CD4-positive, alpha-beta T cell (primary cell): ENCODE measurements at regions not wholly inside any gene's neighbourhood (a gene's known extent, or its start where the extent isn't known, plus 50 kb on each side); places are given as distances from the start of the nearest gene placed in this dataset.

ENCODE experiments used
- ATAC-seq: fragments of 200-7000 bp; cut with Tn5 transposase; one replicate; pipeline ENCODE4 v1.10.0; 2022; ENCODE audit warnings: mild to moderate bottlenecking; ENCODE audit not compliant: poor library complexity
- CTCF ChIA-PET: fragments of 350-600 bp; sonication (Branson Sonifier 250); formaldehyde crosslinking; loops from one replicate; lab custom pipeline; 2021; ENCODE audit warnings: antibody characterized with exemption, inconsistent platforms; lab: Charles Lee
- POLR2A ChIA-PET: fragments of 350-600 bp; sonication (Branson Sonifier 250); formaldehyde crosslinking; loops from one replicate; lab custom pipeline; 2021; ENCODE audit warnings: antibody characterized with exemption, inconsistent platforms; lab: Charles Lee
- DNase-seq, 14 experiments: peaks; one replicate each; pipeline ENCODE4 v3.0.0-alpha.2; 2013 to 2020; ENCODE audit warnings: mixed read lengths in 2 of 14
- H3K27ac ChIP-seq, 2 donors: one replicate each; pipeline versions ENCODE4 v1.5.1 to v1.7.0; 2013; ENCODE audit warnings: low read length in 2 of 2, low read depth in 1 of 2, mild to moderate bottlenecking in 1 of 2
- H3K27me3 ChIP-seq, 2 experiments: 1 replicate in 1 of 2; 2 replicates in 1 of 2; pipeline versions ENCODE4 v1.6.1 to v1.7.0; 2013; ENCODE audit warnings: low read length in 2 of 2, control low read depth in 1 of 2, mild to moderate bottlenecking in 1 of 2, moderate library complexity in 1 of 2; ENCODE audit not compliant: insufficient read depth in 2 of 2, control insufficient read depth in 1 of 2
- H3K36me3 ChIP-seq: one replicate; pipeline ENCODE4 v1.6.1; 2013; ENCODE audit warnings: low read length, control low read depth; ENCODE audit not compliant: insufficient read depth
- H3K4me1 ChIP-seq: one replicate; pipeline ENCODE4 v1.6.1; 2013; ENCODE audit warnings: low read length, control low read depth; ENCODE audit not compliant: insufficient read depth
- H3K4me3 ChIP-seq: one replicate; pipeline ENCODE4 v1.5.1; 2013; ENCODE audit warnings: mild to moderate bottlenecking, low read length, moderate library complexity
- H3K9me3 ChIP-seq, 2 experiments: 1 replicate in 1 of 2; 2 replicates in 1 of 2; pipeline versions ENCODE4 v1.6.1 to v1.7.0; 2013; ENCODE audit warnings: low read length in 2 of 2, mild to moderate bottlenecking in 2 of 2, control low read depth in 1 of 2, moderate library complexity in 1 of 2; ENCODE audit not compliant: control insufficient read depth in 1 of 2, insufficient read depth in 1 of 2
- H3K27ac Mint-ChIP-seq: one replicate; pipeline ENCODE4 v1.8.0; 2020; ENCODE audit warnings: mixed read lengths
- H3K27me3 Mint-ChIP-seq: one replicate; pipeline ENCODE4 v1.8.0; 2021; ENCODE audit warnings: mixed read lengths
- H3K36me3 Mint-ChIP-seq: one replicate; pipeline ENCODE4 v1.8.0; 2021; ENCODE audit warnings: low read depth, mixed read lengths
- H3K4me1 Mint-ChIP-seq: one replicate; pipeline ENCODE4 v1.8.0; 2021; ENCODE audit warnings: low read depth, mixed read lengths
- H3K4me3 Mint-ChIP-seq: one replicate; pipeline ENCODE4 v1.8.0; 2020; ENCODE audit warnings: mild to moderate bottlenecking, mixed read lengths
- H3K9me3 Mint-ChIP-seq: one replicate; pipeline ENCODE4 v1.8.0; 2020; ENCODE audit warnings: mixed read lengths
- intact Hi-C, 2 experiments: fragments of 100-400 bp; cut with DNase I in 1 of 2; cut with micrococcal nuclease in 1 of 2; formaldehyde crosslinking; loops; one replicate each; pipeline versions ENCODE4 v1.15.1 to v1.9.0; 2023 to 2025; cut with DNase I, micrococcal nuclease
- TF ChIP-seq, protein P1 (sequence below): fragments of 200-600 bp; IDR thresholded peaks from one replicate; pipeline ENCODE4 v1.8.0; 2022; ENCODE audit warnings: antibody characterized with exemption, mild to moderate bottlenecking

DNA sequence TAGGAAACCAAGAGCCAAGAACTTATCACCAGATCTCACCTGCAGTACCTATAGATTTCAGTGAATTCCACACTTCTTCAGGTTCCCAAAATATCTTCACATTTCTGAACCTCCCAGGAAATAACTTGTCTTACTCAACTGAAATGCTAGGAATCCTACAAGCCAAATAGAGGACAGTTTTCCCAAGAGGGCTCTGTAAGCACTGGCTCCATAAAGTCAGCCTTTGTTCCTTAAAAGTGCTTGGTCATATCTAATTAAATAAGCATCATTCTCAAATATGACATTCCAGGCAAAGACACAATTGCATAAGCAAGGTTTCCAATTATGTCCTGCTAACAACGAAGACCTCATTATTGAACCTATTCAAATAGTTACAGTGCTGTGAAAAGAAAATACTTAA, 154.6 kb upstream of the MGAT5 start:
- intact Hi-C loops: loop anchor here in 1 of 2 experiments (10.0 kb wide), 1 partner anchor 776 kb away; no protein-coding TSS in a partner anchor
- H3K27ac ChIP-seq: no peak overlapping the region
- POLR2A ChIA-PET: no interaction called here
- H3K4me1 ChIP-seq: peaks cover under 1% of the 10 kb centered on the region
- H3K9me3 ChIP-seq: no peaks in the 10 kb centered on the region
- no peak for ATAC-seq
- Mint-ChIP-seq H3K27me3 (peaks cover 12% of the 10 kb centered on the region), H3K36me3 (no peaks in the 10 kb centered on the region), H3K9me3 (no peaks in the 10 kb centered on the region), H3K4me3 (no peak overlapping the region), H3K27ac (no peak overlapping the region), H3K4me1 (peaks cover 2% of the 10 kb centered on the region)
- no peak for DNase-seq
- no peaks in the 10 kb centered on the region for H3K36me3 ChIP-seq
- no peaks in the 10 kb centered on the region for H3K27me3 ChIP-seq
- H3K4me3 ChIP-seq: no peak overlapping the region
- CTCF ChIA-PET: interaction anchor here (0.6 kb wide), 1 partner anchor 102 kb away, joined by 4 read pairs; no protein-coding TSS in a partner anchor
- TF ChIP-seq, protein P1, sequence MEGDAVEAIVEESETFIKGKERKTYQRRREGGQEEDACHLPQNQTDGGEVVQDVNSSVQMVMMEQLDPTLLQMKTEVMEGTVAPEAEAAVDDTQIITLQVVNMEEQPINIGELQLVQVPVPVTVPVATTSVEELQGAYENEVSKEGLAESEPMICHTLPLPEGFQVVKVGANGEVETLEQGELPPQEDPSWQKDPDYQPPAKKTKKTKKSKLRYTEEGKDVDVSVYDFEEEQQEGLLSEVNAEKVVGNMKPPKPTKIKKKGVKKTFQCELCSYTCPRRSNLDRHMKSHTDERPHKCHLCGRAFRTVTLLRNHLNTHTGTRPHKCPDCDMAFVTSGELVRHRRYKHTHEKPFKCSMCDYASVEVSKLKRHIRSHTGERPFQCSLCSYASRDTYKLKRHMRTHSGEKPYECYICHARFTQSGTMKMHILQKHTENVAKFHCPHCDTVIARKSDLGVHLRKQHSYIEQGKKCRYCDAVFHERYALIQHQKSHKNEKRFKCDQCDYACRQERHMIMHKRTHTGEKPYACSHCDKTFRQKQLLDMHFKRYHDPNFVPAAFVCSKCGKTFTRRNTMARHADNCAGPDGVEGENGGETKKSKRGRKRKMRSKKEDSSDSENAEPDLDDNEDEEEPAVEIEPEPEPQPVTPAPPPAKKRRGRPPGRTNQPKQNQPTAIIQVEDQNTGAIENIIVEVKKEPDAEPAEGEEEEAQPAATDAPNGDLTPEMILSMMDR: no peak

DNA sequence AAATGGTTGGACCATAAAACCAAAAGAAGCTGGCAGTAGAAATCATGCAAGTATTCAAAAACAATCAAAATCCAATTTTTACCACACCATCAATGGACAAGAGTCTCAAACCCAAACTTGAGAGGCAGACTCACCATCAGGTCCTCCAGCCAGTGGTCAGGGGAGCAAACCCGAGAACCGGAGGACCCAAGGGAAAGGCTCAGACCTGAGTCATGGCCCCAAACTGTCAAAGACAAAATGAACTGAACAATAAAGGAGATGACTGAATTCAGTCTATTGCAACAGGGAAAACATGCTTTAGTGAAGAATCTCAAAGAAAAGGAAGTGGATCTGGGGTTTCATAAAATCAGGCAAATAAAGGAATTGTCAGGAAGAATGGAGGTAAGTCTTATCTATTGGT, 150.7 kb upstream of the MGAT5 start:
- POLR2A ChIA-PET: interaction anchor here (0.7 kb wide), 1 partner anchor 160 kb away, joined by 3 read pairs; no protein-coding TSS in a partner anchor
- H3K4me1 Mint-ChIP-seq: peaks cover 10% of the 10 kb centered on the region

DNA sequence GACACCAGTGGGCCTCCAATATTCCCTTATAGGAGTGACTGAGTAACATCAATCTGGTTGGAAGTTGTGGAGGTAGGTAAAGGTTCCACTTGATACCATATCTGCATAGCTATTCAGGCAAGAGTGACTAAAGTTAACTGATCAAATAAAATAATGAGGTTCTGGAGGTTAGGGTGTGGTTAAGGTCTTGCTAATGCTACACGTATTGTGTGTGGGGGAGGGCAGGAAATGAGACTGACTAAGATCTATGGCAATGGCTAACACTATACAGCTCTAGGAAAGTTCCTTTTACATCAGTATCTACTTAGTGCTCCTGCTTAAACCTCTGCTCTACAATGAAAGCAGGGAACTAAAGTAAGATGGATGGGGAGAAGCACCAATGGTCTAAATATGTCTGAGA, 149.1 kb upstream of the MGAT5 start:
- H3K36me3 Mint-ChIP-seq: no peaks in the 10 kb centered on the region

More for the DNA sequence above, 150.7 kb upstream of the MGAT5 start:
- H3K9me3 Mint-ChIP-seq: no peaks in the 10 kb centered on the region
- Histone ChIP-seq H3K27ac (no peak overlapping the region), H3K27me3 (no peaks in the 10 kb centered on the region), H3K9me3 (no peaks in the 10 kb centered on the region), H3K4me3 (no peak overlapping the region), H3K4me1 (peaks cover 4% of the 10 kb centered on the region), H3K36me3 (no peaks in the 10 kb centered on the region)
- H3K27ac Mint-ChIP-seq: no peak overlapping the region
- TF ChIP-seq, protein P1: no peak
- no peak overlapping the region for H3K4me3 Mint-ChIP-seq
- peaks cover 7% of the 10 kb centered on the region for H3K27me3 Mint-ChIP-seq
- DNase-seq: no peak
- intact Hi-C loops: no loop called here
- CTCF ChIA-PET: no interaction called here
- H3K36me3 Mint-ChIP-seq: no peaks in the 10 kb centered on the region
- no peak for ATAC-seq

More for the DNA sequence above, 149.1 kb upstream of the MGAT5 start:
- Histone ChIP-seq H3K27ac (no peak overlapping the region), H3K4me1 (peaks cover 4% of the 10 kb centered on the region), H3K27me3 (no peaks in the 10 kb centered on the region), H3K4me3 (no peak overlapping the region), H3K9me3 (peaks cover 0 to 6% of the 10 kb centered on the region in 2 experiments), H3K36me3 (no peaks in the 10 kb centered on the region)
- Mint-ChIP-seq H3K27me3 (no peaks in the 10 kb centered on the region), H3K4me3 (no peak overlapping the region), H3K27ac (no peak overlapping the region), H3K4me1 (peaks cover 10% of the 10 kb centered on the region), H3K9me3 (no peaks in the 10 kb centered on the region)
- intact Hi-C loops: no loop called here
- TF ChIP-seq, protein P1: no peak
- peak; percentile 76 for ATAC-seq
- DNase-seq: peak in 5 of 14 experiments; percentile 9 to 47 (median 28)
- CTCF ChIA-PET: no interaction called here
- POLR2A ChIA-PET: no interaction called here
